ENCODE measurements at regions not wholly inside any gene's neighbourhood (a gene's known extent, or its start where the extent isn't known, plus 50 kb on each side); places are given as distances from the start of the nearest gene placed in this dataset.
A peak's percentile ranks its signal among the peaks of the same experiment; 100 is the strongest.

DNA sequence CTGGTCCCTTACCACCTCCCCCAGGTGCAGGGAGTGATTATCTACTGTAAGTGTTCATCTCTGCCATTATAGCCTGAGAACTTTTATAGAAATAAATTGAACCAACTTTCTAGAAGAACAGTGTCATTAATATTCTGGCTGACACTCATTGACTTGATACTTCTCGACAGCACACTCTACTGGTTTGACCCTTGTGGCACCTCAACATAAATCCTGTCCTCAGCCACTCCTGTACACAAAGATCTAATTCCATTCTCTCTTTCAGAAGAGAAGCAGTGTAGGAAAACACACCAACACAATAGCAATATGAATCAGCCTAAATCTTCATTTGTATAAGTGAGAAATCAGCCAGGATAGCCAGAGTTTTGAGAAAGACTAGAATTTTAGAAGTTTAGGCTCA, 417.7 kb downstream of the TAF11L14 start:
- DNase-seq = no peak

- DNase-seq = no peak
Measured at GRCh38 chr5:18052569-18052968, 418.3 kb downstream of the TAF11L14 start.

DNA sequence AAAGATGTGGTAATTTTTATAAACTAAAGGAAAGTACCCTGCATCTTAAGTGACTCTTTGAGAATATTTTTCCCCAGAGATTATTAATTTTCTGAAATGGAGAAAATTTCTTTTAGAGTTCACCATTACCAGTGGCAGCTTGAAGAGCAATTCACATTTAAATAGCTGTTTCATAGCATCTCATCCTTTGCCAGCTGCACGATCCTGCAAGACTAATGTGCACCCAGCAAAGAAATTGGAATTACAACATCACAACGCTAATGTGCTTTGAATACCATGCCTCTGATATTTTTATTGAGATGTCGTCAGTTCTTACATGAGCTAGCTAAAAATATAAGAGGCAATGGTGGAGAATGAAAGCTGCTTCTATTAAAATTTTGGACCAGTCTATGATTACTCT, 423.5 kb downstream of the TAF11L14 start:
- DNase-seq = no peak

DNA sequence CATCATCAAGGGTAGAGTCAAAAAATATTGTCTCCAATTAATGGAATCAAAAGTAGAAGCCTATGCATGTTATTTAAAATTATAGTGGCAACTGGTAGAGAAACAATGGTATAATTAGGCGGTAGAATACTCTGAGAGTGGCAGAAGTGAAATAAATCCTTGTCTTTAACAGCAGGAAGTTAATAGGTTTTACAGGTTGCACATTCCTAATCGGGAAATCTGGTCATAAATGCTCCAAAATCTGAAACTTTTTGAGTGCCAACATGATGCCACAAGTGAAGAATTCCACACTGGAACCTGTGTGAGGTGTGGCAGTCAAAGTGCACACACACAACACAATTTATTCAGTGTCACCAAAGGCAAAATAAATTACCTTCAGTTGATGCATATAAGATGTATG, 433.4 kb downstream of the TAF11L14 start:
- peak; percentile 2 for DNase-seq

DNA sequence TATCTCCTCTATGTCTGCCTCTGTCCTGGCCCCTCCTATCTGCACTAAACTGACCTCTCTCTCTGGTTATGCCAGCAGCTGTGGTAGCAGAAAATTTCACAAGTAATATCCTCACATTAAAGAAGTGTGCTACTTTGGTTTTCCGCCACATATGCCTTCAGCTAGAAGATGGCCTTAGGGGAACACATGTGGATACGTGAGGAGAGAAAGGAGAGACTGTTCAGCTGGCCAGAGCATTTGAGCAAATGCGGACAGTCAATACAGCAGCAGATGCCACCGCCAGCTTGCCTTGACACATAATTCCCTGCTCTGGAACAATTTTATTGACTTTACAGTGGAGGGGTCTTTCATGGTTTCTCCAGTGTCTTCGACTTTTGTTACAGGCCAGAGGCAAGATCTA, 434.6 kb downstream of the TAF11L14 start:
- peak; percentile 85 for DNase-seq

DNA sequence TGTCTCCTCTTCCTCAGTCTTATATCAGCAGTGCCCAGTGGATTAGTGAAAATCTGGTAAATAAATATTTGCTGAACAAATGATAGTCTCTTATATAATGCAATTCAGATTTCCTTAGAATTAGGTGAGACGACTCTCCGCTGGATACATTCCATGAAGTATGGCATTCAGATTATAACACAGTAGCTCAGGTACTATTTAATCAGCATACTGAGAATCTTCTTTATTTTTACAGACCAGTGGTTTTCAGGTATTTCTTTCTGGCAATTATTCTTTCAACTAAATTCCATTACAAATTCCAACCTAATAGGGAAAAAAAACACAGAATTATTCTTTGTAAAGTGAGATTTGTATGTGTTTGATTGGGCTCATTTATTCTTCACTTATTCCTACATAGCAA, 435.5 kb downstream of the TAF11L14 start:
- DNase-seq = no peak

GRCh38 chr5:18072600-18072999, 438.3 kb downstream of the TAF11L14 start:
- DNase-seq = no peak

- DNase-seq = no peak
Measured at GRCh38 chr5:18074961-18075360, 440.7 kb downstream of the TAF11L14 start.

- no peak for DNase-seq
Measured at GRCh38 chr5:18078157-18078556, 443.9 kb downstream of the TAF11L14 start.

- DNase-seq = no peak
Measured at GRCh38 chr5:18079831-18080230, 445.6 kb downstream of the TAF11L14 start.

DNA sequence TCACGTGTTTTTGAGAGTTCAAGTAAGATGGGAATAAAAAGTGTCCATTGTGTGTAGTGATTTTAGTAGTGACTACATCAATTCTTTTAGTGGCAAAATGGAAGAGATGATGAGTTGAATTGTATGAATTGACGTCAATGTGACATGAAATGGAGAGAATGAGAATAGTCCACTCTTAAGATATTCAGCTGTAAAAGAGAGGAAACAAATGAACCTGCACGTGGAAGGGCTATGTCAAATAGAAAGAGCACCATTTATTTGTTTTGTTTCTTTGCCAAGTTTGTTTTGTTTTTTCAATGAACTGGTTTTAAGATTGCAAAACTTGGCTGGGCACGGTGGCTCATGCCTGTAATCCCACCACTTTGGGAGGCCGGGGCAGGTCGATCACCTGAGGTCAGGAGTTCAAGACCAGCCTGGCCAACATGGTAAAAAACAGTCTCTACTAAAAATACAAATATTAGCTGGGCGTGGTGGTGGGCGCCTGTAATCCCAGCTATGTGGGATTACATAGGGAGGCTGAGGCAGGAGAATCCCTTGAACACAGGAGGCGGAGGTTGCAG, 453.8 kb downstream of the TAF11L14 start:
- DNase-seq = no peak

DNA sequence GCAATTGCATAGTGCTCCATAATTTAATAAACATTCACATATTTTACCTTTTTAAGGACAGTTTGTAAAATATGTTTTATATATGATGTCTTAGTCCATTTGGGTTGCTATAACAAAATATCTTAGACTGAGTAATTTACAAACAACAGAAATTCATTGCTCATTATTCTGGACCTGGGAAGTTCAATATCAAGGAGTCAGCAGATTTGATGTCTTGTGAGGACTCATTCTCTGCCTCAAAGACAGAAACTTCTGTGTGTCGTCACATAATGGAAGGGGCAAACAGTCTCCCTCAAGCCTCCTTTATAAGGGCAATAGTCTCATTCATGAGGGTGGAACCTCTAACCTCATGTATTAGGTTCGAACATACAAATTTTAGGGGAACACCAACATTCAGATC, 455.9 kb downstream of the TAF11L14 start:
- no peak for DNase-seq

DNA sequence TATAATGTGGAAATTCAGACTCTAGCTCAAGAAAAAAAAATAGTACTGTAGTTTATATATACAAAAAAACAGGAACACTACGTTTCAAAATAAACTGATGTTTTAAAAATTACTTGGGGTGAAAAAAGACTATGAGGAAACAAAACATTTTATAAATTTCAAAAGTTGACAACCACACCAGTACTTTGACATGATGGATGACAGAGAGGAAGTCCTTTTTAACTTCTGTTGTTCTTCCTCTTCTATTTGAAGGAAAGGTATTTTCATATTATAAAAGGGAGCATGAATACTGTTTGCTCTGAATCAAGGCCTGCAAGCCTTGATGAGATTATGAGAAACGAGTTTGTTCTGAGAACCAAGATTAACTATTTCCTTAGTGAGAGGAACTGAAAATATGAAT, 456.9 kb downstream of the TAF11L14 start:
- no peak for DNase-seq

DNA sequence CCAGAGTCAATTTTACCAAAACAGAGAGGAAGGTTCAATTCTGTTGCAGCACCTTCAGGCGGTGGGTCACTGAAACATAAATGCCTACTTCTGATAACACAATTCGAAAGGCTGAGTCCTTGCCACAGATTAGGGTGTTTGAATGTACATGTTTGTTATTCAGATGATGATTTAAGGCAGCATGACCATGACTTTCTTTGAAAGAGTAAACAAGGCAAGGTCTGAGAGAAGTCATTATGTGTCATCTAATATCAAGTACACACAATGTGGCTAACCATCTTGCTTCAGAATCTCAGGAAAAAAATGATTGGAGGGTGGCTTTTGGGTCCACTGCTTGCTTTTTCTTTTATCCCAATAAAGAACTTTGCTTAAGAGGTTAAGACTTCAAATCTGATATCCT, 457.5 kb downstream of the TAF11L14 start:
- DNase-seq = no peak

GRCh38 chr5:18095061-18095460, 460.8 kb downstream of the TAF11L14 start:
- DNase-seq = no peak

- no peak for DNase-seq
Measured at GRCh38 chr5:18097817-18098216, 463.6 kb downstream of the TAF11L14 start.

DNA sequence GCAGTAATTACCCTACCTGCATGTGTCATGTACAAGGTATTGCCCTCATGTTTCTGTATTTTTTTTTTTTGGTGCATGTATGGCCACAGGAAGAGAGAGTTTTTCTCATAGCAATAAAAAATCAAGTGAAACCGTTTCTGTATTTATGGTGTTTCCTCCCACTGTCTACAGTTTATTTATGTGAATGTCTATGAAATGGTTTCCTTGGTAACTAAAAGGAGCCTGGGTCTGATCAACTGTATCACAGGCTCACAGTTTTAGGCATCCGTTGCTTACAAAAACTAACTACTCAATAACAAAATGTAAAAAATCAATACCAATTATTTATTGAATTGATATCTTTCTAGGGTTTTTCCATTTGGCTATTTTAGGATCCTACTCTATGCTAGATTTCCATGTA, 464.4 kb downstream of the TAF11L14 start:
- no peak for DNase-seq

- DNase-seq = no peak
Measured at GRCh38 chr5:18099261-18099660, 465.0 kb downstream of the TAF11L14 start.

DNA sequence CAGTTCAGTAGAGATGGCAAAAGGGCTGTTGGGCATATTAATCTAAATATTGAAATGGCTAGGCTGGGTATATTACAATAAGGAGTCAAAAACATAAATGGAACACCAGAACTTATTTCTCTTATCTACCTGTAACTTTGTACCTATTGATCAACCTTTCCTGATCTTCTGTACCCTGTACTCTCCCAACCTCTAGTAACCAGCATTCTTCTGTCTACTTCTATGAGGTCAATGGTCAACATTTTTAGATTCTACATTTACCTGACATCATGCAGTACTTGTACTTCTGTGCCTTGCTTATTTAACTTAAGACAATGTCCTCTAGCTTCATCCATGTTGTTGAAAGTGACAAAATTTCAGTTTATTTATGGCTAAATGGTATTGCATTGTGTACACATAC, 467.3 kb downstream of the TAF11L14 start:
- no peak for DNase-seq

GRCh38 chr5:18102733-18103132, 468.5 kb downstream of the TAF11L14 start:
- DNase-seq = no peak

DNA sequence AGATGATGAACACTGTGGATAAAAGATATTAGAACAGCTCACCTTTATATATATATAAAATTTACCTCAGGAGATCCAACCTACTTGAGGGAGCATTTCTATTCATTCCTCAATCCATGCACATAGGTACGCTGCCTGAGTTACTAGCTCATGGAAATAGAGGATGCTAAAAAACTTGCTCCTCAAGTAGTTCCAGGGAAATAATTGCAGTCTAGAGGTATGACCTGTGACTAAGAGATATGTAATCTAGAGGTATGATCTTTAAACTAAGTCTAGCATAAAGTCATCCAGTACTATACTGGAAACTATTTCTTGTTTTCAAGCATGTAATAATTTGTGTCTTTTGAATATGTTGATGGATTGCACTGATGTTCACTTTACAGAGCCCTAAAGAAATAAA, 471.2 kb downstream of the TAF11L14 start:
- DNase-seq = no peak

DNA sequence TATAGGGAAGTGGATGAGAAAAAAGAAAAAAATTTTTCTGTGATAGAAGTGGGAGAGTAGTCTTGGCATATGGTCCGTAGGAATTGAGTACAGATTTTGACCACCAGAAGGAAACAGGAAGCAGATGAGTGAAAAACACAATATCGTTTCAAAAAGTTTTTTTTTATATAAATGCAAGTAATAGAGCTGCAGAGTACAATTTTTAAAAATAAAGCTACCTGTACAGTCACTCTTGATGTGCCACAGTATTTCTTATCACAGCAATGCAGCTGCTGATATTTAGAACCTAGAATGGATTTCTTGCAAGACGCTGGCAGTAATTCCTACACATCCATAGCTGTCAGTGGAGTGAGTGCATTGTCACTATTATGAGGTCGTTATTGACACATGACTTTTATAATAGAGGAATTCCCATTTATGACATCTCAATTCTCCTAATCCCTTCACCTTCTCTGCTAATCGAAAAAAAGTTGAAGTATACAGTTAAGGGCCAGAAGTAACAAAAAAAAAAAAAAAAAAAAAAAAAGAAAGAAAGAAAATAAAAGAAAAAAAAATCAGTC, 477.7 kb downstream of the TAF11L14 start:
- DNase-seq = no peak

GRCh38 chr5:18113721-18114120, 479.5 kb downstream of the TAF11L14 start:
- no peak for DNase-seq

DNA sequence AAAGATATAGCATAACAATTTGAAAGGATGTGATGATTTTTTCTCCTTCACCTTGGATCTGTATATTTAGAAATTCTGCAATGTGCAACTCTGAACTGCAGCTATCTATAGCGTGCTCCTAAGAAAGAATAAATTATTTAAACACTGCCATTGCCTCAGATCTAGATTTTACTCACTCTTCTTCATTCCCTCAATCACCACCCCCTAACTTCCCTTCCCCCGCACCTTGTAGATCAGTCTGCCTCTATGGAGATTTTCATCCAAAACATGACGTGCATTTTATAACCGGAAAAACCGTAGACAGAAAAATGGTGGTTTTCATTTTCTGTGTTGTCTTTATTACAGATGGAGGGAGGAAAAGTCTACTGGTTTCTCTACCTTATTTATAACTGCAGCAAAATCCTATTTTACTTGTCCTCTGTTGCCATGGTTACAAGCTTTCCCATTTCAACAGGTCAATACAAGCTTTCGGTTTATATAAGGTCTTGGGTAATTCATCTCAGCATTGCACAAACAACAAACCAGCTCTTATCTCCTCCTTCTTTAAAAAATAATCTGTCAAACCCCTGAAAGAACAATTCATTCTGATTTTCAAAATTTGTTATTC, 480.0 kb downstream of the TAF11L14 start:
- DNase-seq = no peak

DNA sequence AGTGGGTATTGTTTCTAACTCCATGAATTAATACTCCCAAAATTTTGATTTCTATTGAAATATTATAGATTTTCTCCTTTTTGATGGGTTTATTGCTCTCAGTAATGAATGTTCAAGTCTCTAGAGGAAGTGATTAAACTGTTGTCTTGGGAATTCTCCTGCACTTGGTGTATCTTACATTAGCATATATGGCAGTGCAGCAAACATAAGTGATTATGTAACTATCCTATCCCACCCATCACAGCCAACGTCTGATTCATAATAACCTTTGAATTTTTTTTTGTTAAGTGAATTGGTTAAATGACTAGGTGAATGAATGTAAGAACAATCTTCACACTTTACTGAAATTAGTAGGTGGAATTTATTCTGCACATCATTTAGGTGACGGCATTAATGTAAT, 483.7 kb downstream of the TAF11L14 start:
- no peak for DNase-seq

All from NCI-H82 (cell line).